ENCODE measurements at regions not wholly inside any gene's neighbourhood (a gene's known extent, or its start where the extent isn't known, plus 50 kb on each side); places are given as distances from the start of the nearest gene placed in this dataset.

DNA sequence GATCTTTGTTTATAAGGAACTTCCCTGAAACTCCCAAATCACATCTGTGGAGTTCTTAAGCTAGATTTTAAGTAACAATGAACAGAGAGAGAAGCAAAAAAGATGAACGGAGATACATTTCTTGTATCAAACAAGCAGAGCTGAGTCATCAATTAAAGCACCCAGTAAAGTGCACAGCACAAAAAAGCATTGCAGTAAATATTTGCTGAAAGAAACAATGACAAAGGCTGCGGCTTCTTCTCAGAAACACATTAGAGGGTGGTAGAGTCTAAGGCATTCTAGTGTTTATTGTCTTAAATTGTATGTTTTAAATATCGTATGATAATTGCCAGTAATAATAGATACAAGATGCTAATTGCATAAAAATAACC is 941.6 kb upstream of the CHORDC1 start:
- H4K5ac ChIP-seq (ENCODE audit: low read depth, low read length): no peak overlapping the region
- ATAC-seq (ENCODE audit: low read depth): no peak
- no peak overlapping the region for H3K4ac ChIP-seq (ENCODE audit: low read depth, low read length)
- ChIA-PET CTCF (interaction anchor here (0.6 kb wide), 1 partner anchor 626 kb away, joined by 3 read pairs; no protein-coding TSS in a partner anchor), POLR2A (ENCODE audit: unreplicated experiment) (no interaction called here)
- H4K91ac ChIP-seq (ENCODE audit: insufficient read depth, low read depth, low read length): no peak overlapping the region
- no peak overlapping the region for H2AFZ ChIP-seq (replicated peaks; ENCODE audit: low read length, poor library complexity)
- H2BK120ac ChIP-seq (ENCODE audit: low read depth, low read length): no peak overlapping the region
- H3K4me2 ChIP-seq (ENCODE audit: low read depth, low read length): no peak overlapping the region
- no peaks in the 10 kb centered on the region for H3K79me1 ChIP-seq (ENCODE audit: low read depth in 1 of 2, low read length in 2 of 2)
- no peaks in the 10 kb centered on the region for H3K36me3 ChIP-seq (ENCODE audit: control insufficient read depth, insufficient read depth, low read length)
- TF ChIP-seq FOS (IDR thresholded peaks at IDR 0.05; ENCODE audit: low read depth, low read length) (no peak), MAFK (IDR thresholded peaks at IDR 0.05; ENCODE audit: low read depth, low read length) (peak; percentile 83)
- H2BK15ac ChIP-seq (ENCODE audit: low read depth, low read length): no peak overlapping the region
- H3K9ac ChIP-seq (ENCODE audit: low read depth, low read length): no peak overlapping the region
- no peak overlapping the region for H3K4me3 ChIP-seq (ENCODE audit: insufficient read depth, low read depth, low read length)
- intact Hi-C loops (cut with micrococcal nuclease) (no loop called here), dilution Hi-C loops (cut with HindIII; ENCODE audit: low sequenced_read_pairs, unreplicated experiment) (no loop called here), in situ Hi-C loops (cut with MboI; ENCODE audit: low sequenced_read_pairs) (no loop called here)
- no TSS peak for BruUV-seq (replicated peaks)
- no peaks in the 10 kb centered on the region for H3K9me1 ChIP-seq (ENCODE audit: insufficient read depth, low read length)
- H2AK9ac ChIP-seq (replicated peaks; ENCODE audit: low read depth, low read length, poor library complexity): no peak overlapping the region
- no peak overlapping the region for H3K14ac ChIP-seq (replicated peaks; ENCODE audit: low read depth, low read length)
- no peak overlapping the region for H2AK5ac ChIP-seq (ENCODE audit: low read depth, low read length)
- no peak for DNase-seq
- no peaks in the 10 kb centered on the region for H3K27me3 ChIP-seq (ENCODE audit: control insufficient read depth, insufficient read depth, low read length)
- H3K18ac ChIP-seq (ENCODE audit: low read depth, low read length): no peak overlapping the region
- H3K27ac ChIP-seq (ENCODE audit: insufficient read depth, low read length): no peak overlapping the region
- no peak overlapping the region for H2BK5ac ChIP-seq (ENCODE audit: low read depth, low read length, poor library complexity, severe bottlenecking)
- H2BK20ac ChIP-seq (ENCODE audit: low read depth, low read length): no peak overlapping the region
- no peaks in the 10 kb centered on the region for H3K4me1 ChIP-seq (ENCODE audit: control insufficient read depth, insufficient read depth, low read length)
- no peak overlapping the region for H3K56ac ChIP-seq (ENCODE audit: extremely low read depth, insufficient read depth, low read length)
- H4K8ac ChIP-seq (ENCODE audit: low read depth in 2 of 2, low read length in 2 of 2): no peak overlapping the region
- H3K23ac ChIP-seq (ENCODE audit: low read depth, low read length): no peak overlapping the region
- no peaks in the 10 kb centered on the region for H3K9me3 ChIP-seq (ENCODE audit: control insufficient read depth, insufficient read depth, low read length)
- H4K20me1 ChIP-seq (ENCODE audit: insufficient read depth, low read length): no peaks in the 10 kb centered on the region
- no CpG with 5 or more reads among the region's 3 CpGs for WGBS, 2 experiments (ENCODE audit: extremely low coverage in 2 of 2, insufficient read length in 1 of 2)

Data from IMR-90 (cell line).